Neural progenitor cell (in vitro differentiated cells): ENCODE measurements at regions not wholly inside any gene's neighbourhood (a gene's known extent, or its start where the extent isn't known, plus 50 kb on each side); places are given as distances from the start of the nearest gene placed in this dataset.

Experiments used
- DNase-seq: peaks from one replicate; pipeline ENCODE4 v3.0.0-alpha.2; 2016; ENCODE audit warnings: low spot score
- H2AFZ ChIP-seq: fragments of 200-600 bp; sonication (generic); replicated peaks from 2 replicates; pipeline ENCODE4 v1.6.1; 2016; ENCODE audit warnings: antibody characterized with exemption
- H3F3A ChIP-seq: fragments of 200-600 bp; sonication (generic); 2 replicates; pipeline ENCODE4 v1.6.1; 2016; ENCODE audit warnings: antibody characterized with exemption, low read depth
- H3K27ac ChIP-seq: fragments of 200-600 bp; sonication (generic); 2 replicates; pipeline ENCODE4 v1.5.1; 2016; ENCODE audit warnings: mild to moderate bottlenecking
- H3K27me3 ChIP-seq: fragments of 200-600 bp; sonication (generic); 2 replicates; pipeline ENCODE4 v1.6.1; 2016; ENCODE audit warnings: mild to moderate bottlenecking, moderate library complexity
- H3K36me3 ChIP-seq: fragments of 200-600 bp; sonication (generic); 2 replicates; pipeline ENCODE4 v1.5.1; 2016
- H3K4me1 ChIP-seq: fragments of 200-600 bp; sonication (generic); 2 replicates; pipeline ENCODE4 v1.6.1; 2016; ENCODE audit warnings: mixed run types
- H3K4me2 ChIP-seq: fragments of 200-600 bp; sonication (generic); 2 replicates; pipeline ENCODE4 v1.6.1; 2016
- H3K4me3 ChIP-seq: fragments of 200-600 bp; sonication (generic); 2 replicates; pipeline ENCODE4 v1.5.1; 2016
- H3K79me2 ChIP-seq: fragments of 200-600 bp; sonication (generic); 2 replicates; pipeline ENCODE4 v1.6.1; 2016; ENCODE audit warnings: low read depth
- H3K9ac ChIP-seq: fragments of 200-600 bp; sonication (generic); 2 replicates; pipeline ENCODE4 v1.6.1; 2016
- H3K9me3 ChIP-seq: fragments of 200-600 bp; sonication (generic); 2 replicates; pipeline ENCODE4 v1.5.1; 2016; ENCODE audit warnings: low read depth
- H4K20me1 ChIP-seq: fragments of 200-600 bp; sonication (generic); 2 replicates; pipeline ENCODE4 v1.6.1; 2016; ENCODE audit warnings: low read depth
- H3K27ac Mint-ChIP-seq: 3 replicates; pipeline ENCODE4 v1.8.0; 2021; ENCODE audit warnings: mixed read lengths
- H3K27me3 Mint-ChIP-seq: 2 replicates; pipeline ENCODE4 v1.8.0; 2022; ENCODE audit warnings: low read depth, mild to moderate bottlenecking, inconsistent platforms, moderate library complexity, mixed read lengths; ENCODE audit not compliant: insufficient read depth
- H3K36me3 Mint-ChIP-seq: 3 replicates; pipeline ENCODE4 v1.8.0; 2021; ENCODE audit warnings: mixed read lengths
- H3K4me1 Mint-ChIP-seq: 3 replicates; pipeline ENCODE4 v1.8.0; 2021; ENCODE audit warnings: mixed read lengths
- H3K4me3 Mint-ChIP-seq: 3 replicates; pipeline ENCODE4 v1.8.0; 2021; ENCODE audit warnings: mild to moderate bottlenecking, moderate library complexity, mixed read lengths
- H3K9me3 Mint-ChIP-seq: 3 replicates; pipeline ENCODE4 v1.8.0; 2020; ENCODE audit warnings: mixed read lengths
- EZH2 ChIP-seq: fragments of 200-600 bp; sonication (generic); IDR thresholded peaks from 2 replicates; pipeline ENCODE4 v1.6.1; 2017; ENCODE audit warnings: antibody characterized with exemption, mild to moderate bottlenecking, moderate library complexity
- EZH2phosphoT487 ChIP-seq: fragments of 200-600 bp; sonication (generic); IDR thresholded peaks from 2 replicates; pipeline ENCODE4 v1.6.1; 2017; ENCODE audit warnings: antibody characterized with exemption
- TF ChIP-seq, protein P1 (sequence below): fragments of 200-600 bp; sonication (generic); IDR thresholded peaks from 2 replicates; pipeline ENCODE4 v1.5.1; 2017; ENCODE audit warnings: antibody characterized with exemption, mild to moderate bottlenecking

DNA sequence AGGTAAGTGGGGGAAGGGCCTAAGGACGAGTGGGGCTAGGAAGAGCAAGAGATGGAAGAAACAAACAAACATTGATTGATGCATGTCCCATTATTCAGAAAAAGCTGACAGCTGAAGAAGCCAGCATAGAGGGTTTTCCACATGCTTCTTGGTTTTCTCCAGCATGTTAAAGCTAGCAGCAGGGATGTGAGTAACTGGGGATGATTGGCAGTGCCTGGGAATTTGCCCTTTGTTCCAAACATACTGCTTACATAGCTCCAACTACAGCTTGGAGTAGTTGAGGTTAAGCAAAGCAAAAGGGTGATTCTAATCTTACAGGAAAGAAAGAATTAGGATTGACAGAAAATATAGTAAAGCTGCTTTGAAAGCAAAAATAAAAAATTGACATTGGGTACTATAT lies 68.0 kb upstream of the IFNG-AS1 start:
- Histone ChIP-seq H3K27ac (no peak overlapping the region), H2AFZ (no peak overlapping the region), H3K4me1 (peaks cover 13% of the 10 kb centered on the region), H4K20me1 (no peaks in the 10 kb centered on the region), H3K4me3 (no peak overlapping the region), H3K79me2 (no peaks in the 10 kb centered on the region), H3K9me3 (no peaks in the 10 kb centered on the region), H3F3A (no peaks in the 10 kb centered on the region), H3K27me3 (no peaks in the 10 kb centered on the region), H3K4me2 (no peak overlapping the region), H3K36me3 (no peaks in the 10 kb centered on the region), H3K9ac (no peak overlapping the region)
- no peak for DNase-seq
- no peak for TF ChIP-seq EZH2phosphoT487
- no peak for TF ChIP-seq EZH2
- TF ChIP-seq, protein P1, sequence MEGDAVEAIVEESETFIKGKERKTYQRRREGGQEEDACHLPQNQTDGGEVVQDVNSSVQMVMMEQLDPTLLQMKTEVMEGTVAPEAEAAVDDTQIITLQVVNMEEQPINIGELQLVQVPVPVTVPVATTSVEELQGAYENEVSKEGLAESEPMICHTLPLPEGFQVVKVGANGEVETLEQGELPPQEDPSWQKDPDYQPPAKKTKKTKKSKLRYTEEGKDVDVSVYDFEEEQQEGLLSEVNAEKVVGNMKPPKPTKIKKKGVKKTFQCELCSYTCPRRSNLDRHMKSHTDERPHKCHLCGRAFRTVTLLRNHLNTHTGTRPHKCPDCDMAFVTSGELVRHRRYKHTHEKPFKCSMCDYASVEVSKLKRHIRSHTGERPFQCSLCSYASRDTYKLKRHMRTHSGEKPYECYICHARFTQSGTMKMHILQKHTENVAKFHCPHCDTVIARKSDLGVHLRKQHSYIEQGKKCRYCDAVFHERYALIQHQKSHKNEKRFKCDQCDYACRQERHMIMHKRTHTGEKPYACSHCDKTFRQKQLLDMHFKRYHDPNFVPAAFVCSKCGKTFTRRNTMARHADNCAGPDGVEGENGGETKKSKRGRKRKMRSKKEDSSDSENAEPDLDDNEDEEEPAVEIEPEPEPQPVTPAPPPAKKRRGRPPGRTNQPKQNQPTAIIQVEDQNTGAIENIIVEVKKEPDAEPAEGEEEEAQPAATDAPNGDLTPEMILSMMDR = no peak
- Mint-ChIP-seq H3K4me1 (peaks cover 28% of the 10 kb centered on the region), H3K27me3 (peaks cover 11% of the 10 kb centered on the region), H3K36me3 (no peaks in the 10 kb centered on the region), H3K9me3 (no peaks in the 10 kb centered on the region), H3K4me3 (no peak overlapping the region), H3K27ac (no peak overlapping the region)

DNA sequence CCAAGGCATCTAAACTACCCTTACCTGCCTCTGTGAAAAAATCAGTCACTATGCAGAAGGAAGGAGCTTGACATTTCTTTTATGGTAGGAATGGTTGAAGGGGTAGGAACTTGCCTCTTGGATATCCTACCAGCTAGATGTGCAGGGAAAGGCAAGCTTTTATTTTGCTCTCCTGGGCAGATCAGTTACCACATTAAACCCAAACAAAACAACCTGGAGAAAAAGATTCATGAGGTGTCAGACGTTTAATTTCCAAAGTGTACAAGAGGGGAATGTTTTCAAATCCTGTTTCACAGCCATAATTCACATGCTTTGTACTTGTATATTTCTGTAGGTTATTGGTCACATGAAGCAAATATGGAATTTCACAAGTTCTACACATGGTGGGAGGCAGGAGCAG lies 67.0 kb upstream of the IFNG-AS1 start:
- Mint-ChIP-seq H3K4me3 (no peak overlapping the region), H3K27ac (no peak overlapping the region), H3K36me3 (no peaks in the 10 kb centered on the region), H3K4me1 (peaks cover 27% of the 10 kb centered on the region), H3K27me3 (peaks cover 8% of the 10 kb centered on the region), H3K9me3 (no peaks in the 10 kb centered on the region)
- H3F3A ChIP-seq = no peaks in the 10 kb centered on the region
- H3K79me2 ChIP-seq = no peaks in the 10 kb centered on the region
- H3K36me3 ChIP-seq = no peaks in the 10 kb centered on the region
- H3K4me3 ChIP-seq = no peak overlapping the region
- no peaks in the 10 kb centered on the region for H4K20me1 ChIP-seq
- H3K27ac ChIP-seq = no peak overlapping the region
- no peak for TF ChIP-seq EZH2
- H2AFZ ChIP-seq = no peak overlapping the region
- H3K27me3 ChIP-seq = no peaks in the 10 kb centered on the region
- no peak for DNase-seq
- H3K9me3 ChIP-seq = no peaks in the 10 kb centered on the region
- H3K4me2 ChIP-seq = no peak overlapping the region
- peaks cover 13% of the 10 kb centered on the region for H3K4me1 ChIP-seq
- no peak overlapping the region for H3K9ac ChIP-seq

GRCh38 chr12:67925077-67925476 lies 64.2 kb upstream of the IFNG-AS1 start:
- no peaks in the 10 kb centered on the region for H3K9me3 ChIP-seq
- peaks cover 6% of the 10 kb centered on the region for H3K27me3 Mint-ChIP-seq

GRCh38 chr12:67925552-67925951 lies 63.7 kb upstream of the IFNG-AS1 start:
- peaks cover 34% of the 10 kb centered on the region for H3K4me1 Mint-ChIP-seq
- Histone ChIP-seq H3K4me2 (no peak overlapping the region), H2AFZ (no peak overlapping the region), H3K9ac (no peak overlapping the region), H3K27me3 (no peaks in the 10 kb centered on the region), H3K36me3 (no peaks in the 10 kb centered on the region), H4K20me1 (no peaks in the 10 kb centered on the region), H3K27ac (no peak overlapping the region), H3K4me3 (no peak overlapping the region), H3F3A (no peaks in the 10 kb centered on the region), H3K79me2 (no peaks in the 10 kb centered on the region), H3K4me1 (peaks cover 13% of the 10 kb centered on the region), H3K9me3 (no peaks in the 10 kb centered on the region)
- TF ChIP-seq, protein P1 = no peak
- TF ChIP-seq EZH2 = no peak
- TF ChIP-seq EZH2phosphoT487 = no peak
- peaks cover 6% of the 10 kb centered on the region for H3K27me3 Mint-ChIP-seq
- H3K9me3 Mint-ChIP-seq = no peaks in the 10 kb centered on the region
- H3K36me3 Mint-ChIP-seq = no peaks in the 10 kb centered on the region
- H3K27ac Mint-ChIP-seq = no peak overlapping the region
- DNase-seq = no peak
- no peak overlapping the region for H3K4me3 Mint-ChIP-seq

More at GRCh38 chr12:67925077-67925476, 64.2 kb upstream of the IFNG-AS1 start:
- no peak overlapping the region for H3K4me3 Mint-ChIP-seq
- no peaks in the 10 kb centered on the region for H3K79me2 ChIP-seq
- peaks cover 13% of the 10 kb centered on the region for H3K4me1 ChIP-seq
- no peak overlapping the region for H3K4me2 ChIP-seq
- no peak overlapping the region for H3K4me3 ChIP-seq
- no peaks in the 10 kb centered on the region for H3K36me3 Mint-ChIP-seq
- no peak overlapping the region for H3K27ac Mint-ChIP-seq
- H3K9ac ChIP-seq = no peak overlapping the region
- H3K4me1 Mint-ChIP-seq = peaks cover 34% of the 10 kb centered on the region
- no peak overlapping the region for H2AFZ ChIP-seq
- TF ChIP-seq EZH2 (no peak), EZH2phosphoT487 (no peak)
- no peaks in the 10 kb centered on the region for H3K27me3 ChIP-seq
- no peak overlapping the region for H3K27ac ChIP-seq
- H4K20me1 ChIP-seq = no peaks in the 10 kb centered on the region
- H3F3A ChIP-seq = no peaks in the 10 kb centered on the region
- H3K36me3 ChIP-seq = no peaks in the 10 kb centered on the region
- no peaks in the 10 kb centered on the region for H3K9me3 Mint-ChIP-seq
- no peak for DNase-seq
